GF-D8 (cell line): ENCODE measurements at regions not wholly inside any gene's neighbourhood (a gene's known extent, or its start where the extent isn't known, plus 50 kb on each side); places are given as distances from the start of the nearest gene placed in this dataset.

Experiments used
- DNase-seq: peaks from one replicate; lab custom pipeline; 2025; lab: John Stamatoyannopoulos, UW

DNA sequence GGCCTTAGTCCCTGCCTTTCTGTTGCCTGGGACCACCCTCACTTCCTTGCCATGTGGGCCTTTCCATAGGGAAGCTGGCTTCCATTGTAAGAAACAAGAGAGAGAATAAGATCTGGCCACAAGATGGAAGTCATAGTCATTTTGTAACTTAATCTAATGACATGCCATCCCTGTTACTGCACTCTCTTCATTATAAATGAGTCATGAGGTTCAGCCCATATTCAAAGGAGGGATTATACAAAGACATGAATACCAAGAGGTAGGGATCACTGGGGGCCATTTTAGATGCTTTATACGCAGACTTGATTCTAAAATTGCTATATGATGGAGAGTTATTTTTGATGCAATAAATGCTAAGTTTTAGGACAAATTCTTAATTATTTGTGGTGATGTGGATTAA, 75.2 kb upstream of the CELF2 start:
- DNase-seq: no peak

DNA sequence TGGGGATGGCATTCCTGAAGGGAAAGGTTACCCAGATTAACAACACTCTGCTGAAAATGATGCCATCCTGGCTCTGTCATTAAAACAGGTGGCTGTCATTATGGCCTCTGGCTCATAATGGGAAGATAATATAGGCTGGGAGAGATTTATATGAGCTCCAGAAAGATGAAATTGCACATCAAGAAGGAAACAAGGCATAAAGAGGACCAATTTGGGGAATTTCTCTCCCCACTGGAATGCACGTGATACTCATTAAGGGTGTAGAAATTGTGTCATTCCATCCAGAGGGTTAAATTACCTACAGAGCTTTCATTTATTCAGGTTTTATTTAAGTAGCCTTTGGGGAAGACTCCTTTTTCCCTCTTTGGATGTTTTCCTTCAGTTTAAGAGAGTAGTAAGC, 71.6 kb upstream of the CELF2 start:
- no peak for DNase-seq

DNA sequence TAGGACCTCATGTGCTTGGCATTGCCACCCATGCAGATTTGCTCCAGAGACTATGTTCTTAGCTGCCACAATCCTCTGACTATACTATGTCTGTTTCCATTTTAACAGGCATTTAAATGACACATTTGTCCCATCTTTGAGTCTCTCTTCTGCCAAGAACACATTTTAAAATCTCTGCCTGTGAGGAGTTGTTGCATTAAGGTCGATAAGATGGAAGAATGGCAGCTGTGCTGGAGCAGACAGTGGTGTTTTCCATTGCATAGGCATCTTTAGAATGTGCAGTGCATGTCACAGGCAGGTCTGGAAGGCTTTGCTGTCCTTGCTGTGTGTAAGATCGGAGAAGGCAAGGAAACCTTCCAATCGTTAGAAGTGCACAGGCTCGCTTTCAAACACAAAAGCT, 70.9 kb upstream of the CELF2 start:
- DNase-seq: no peak

DNA sequence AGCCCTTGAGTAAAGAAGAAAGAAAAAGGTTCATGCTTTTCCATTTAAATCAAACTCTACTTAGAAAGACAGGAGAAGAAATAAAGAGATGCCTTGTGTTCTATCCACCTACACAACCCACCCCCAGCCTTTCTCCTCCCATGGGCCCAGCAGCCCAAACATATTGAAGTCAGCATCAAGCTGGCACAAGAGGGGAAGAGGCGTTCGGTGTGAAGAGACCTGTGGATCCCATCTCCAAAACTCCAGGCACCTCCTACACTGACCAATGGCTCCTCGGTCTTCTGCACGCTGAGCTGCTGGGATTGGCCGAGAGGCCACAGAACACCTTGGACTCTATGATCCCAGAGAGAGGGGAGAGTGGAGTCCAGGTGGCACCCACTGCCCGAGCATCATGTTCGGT, 66.0 kb upstream of the CELF2 start:
- DNase-seq: no peak

DNA sequence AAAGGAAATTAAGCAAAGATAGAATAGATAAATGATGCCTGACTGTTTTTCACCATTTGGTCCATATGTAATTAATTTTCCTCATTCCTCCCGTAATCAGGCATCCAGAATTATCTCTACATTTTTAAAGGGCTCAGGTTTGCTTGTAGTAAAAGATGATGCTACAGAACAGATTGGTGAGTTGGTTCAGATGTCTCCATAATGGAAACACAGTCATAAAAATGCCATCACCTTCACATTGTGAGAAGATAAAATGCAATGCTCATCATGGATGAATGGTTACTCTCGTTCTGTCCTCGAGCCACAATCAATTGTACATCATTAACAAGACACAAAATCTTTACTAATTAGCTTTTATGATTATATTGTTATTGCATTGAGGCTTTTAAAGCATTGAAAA, 64.9 kb upstream of the CELF2 start:
- no peak for DNase-seq

DNA sequence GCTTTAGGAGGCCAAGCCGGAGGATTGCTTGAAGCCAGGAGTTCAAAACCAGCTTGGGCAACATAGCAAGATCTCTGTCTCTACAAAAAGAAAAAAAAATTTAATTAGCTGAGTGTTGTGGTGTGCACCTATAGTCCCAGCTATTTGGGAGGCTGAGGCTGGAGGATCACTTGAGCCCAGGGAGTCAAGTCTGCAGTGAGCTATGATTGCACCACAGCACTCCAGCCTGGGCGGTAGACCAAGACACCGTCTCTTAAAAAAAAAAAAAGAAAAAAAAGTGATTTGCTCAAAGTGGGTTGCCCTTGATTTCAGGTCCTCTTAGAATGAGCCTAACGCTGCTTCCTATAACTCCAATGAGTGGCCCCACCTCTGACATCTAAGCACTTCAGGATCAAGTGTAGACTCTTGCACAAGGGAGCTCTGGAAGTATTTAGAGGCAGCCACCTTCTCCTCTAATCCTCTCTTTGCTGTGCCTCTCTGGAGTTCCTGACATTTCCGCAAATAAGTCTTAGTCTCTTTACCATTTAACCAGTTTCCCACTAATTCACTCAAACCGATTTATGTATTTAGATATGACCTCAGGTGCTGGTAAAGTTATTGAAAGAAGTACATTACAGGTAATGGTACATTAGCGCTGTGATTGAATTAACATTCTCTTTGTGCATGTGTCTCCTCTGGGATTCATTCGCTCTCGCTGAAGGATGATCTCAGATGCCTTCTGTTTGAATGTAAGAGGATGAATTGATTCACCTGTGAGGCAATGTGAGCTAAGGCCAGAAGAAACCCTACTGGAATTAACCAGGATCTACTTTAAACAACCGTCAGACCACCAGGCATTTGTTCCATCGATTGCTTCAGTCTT, 60.8 kb upstream of the CELF2 start:
- no peak for DNase-seq

DNA sequence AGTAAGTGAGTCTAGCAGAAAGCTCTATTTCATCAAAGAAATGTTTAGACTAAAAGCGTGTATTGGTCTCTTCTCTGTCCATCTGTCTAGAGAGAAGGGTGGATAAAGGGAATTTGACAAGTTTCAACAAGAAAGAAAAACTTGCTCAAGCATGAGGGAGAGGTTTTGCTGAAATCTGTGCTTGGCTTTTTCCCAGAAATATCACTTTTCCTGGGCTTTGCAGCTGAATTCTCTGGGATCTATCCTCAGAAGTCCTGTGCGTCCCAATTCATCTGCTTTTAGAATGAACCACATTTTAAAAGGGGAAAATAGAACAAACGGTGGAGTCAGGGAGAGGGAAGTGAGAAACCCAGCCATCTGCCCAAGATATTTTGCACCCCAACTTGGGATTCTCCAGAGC, 59.6 kb upstream of the CELF2 start:
- DNase-seq: no peak

DNA sequence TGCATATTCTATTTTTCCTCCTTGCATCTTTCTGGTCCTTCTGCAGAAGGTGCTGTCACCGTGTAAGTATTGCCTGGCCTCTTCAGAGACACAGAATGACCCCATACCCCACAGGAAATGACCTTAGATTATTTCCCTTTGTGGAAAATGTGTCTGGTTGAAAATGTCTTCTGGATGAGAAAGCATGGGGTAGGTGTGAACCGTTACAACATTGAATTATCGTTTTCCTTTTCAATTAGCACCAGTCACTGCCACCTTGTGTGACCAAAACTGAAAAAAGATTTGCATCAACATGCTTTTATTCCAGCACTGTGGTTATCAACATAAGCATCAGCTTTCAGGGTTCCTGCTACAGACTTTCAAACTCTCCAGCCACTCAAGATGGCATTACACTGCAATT, 58.0 kb upstream of the CELF2 start:
- DNase-seq: no peak

DNA sequence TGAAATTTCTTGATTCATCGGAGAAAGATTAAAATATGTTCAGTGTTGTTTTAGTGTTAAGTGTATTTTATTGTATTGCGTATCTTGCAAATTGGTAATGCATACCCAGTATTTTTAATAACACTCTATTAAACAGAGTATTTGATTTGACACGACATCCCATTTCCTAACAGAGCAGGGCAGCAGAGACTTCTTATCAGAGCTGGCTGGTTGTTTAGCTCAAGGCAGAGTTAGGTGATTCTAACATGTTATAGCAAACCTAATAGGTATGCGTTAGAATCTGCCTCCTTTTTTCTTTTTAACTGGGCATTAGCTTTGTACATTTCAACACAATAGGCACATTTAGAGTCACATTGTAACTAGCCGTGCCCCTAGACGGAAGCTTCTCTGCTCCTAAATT, 57.1 kb upstream of the CELF2 start:
- DNase-seq: no peak

DNA sequence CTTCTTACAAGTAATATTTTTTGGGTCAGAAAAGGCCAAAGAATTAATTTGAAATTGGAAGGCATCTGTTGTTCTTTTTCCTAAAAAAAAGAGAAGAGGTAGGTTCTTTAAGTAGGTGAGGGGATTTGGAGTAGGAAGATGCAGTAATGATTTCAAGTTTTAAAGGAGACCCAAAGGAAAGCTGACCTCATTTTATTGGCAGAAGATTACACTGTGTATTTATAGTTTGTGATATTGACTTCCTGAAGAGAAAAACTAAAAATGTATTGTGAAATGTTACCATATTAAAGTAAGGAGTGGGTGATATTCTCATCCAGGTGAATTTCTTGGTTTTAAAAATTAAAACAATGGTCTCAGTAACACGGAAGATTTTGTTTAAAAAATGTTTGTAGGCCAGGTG, 56.6 kb upstream of the CELF2 start:
- DNase-seq: no peak

DNA sequence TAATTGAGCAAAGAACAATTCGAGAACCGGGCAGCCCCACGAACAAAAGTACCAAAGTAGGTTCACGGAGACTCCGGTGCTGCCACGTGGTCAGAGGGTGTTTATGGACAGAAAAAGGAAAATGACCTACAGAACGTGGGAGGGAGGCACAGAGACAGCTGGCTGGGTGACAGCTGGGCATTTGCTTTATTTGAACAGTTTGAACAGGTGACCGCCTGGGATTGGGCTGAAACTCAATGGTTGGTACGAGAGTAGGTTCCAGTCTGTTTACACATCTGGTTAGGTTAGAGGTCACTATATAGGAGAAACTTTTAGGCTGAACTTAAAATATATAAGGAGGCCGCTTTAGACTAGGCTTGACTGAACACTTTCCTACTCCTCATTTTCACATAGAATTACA, 50.6 kb upstream of the CELF2 start:
- no peak for DNase-seq

DNA sequence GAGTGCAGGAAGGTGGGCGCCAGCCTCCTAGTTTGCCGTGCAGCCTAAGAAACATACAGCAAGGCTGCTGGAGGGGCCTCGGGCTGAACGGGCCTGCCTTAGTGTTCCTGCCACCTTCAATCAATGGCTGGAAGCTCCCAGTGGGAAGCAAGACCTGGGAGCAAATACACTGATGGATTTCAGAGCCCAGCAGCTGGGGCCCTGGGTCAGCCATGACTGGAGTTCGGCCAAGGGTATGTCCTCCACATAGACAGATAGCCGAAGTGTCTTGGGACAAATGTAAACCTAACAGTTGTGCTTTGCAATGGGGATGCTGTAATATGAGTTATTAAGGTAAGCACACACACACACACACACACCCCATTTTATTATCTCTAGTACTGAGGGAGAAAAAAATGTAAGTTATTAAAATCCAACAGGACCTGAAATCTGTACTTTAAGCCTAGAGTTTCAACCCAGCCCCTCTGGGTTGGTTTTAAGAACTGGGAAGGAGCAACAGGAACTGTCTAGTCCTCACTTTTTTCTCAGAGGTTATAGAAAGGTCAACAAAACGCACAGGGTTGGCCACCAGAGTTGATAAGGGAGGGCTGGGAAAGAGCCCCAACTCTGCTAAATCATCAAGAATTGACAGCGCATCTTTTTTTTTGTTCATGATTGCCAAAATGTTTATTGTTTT, 50.0 kb upstream of the CELF2 start:
- no peak for DNase-seq
